ENCODE measurements at regions not wholly inside any gene's neighbourhood (a gene's known extent, or its start where the extent isn't known, plus 50 kb on each side); places are given as distances from the start of the nearest gene placed in this dataset.

- TF ChIP-seq RAD21 (IDR thresholded peaks at IDR 0.05 in 1 of 2, conservative IDR thresholded peaks at IDR 0.05 in 1 of 2; ENCODE audit: low read depth in 2 of 2, low read length in 2 of 2) (no peak), TEAD4 (IDR thresholded peaks at IDR 0.05; ENCODE audit: low read depth, low read length) (no peak)
Observed at GRCh38 chr9:7315116-7315515, 484.5 kb downstream of the DMAC1 start (continued).

Data from H1 (cell line).